Breast epithelium (tissue), 3 donors: ENCODE measurements at regions not wholly inside any gene's neighbourhood (a gene's known extent, or its start where the extent isn't known, plus 50 kb on each side); places are given as distances from the start of the nearest gene placed in this dataset.

Experiments
- POLR2A ChIP-seq: fragments of 450-650 bp; IDR thresholded peaks from one replicate; pipeline ENCODE4 v1.6.1; 2016; ENCODE audit warnings: antibody characterized with exemption, mild to moderate bottlenecking, moderate library complexity
- POLR2AphosphoS5 ChIP-seq, 3 donors: sonication (generic); formaldehyde crosslinking; IDR thresholded peaks; one replicate each; pipeline ENCODE4 v1.6.1; 2017; ENCODE audit warnings: antibody characterized with exemption in 3 of 3

- no peak for TF ChIP-seq POLR2A
- TF ChIP-seq POLR2AphosphoS5 (IDR thresholded peaks at IDR 0.05): no peak
Measured at GRCh38 chr3:168495932-168496331, 400.2 kb upstream of the GOLIM4 start.
